ENCODE measurements at regions not wholly inside any gene's neighbourhood (a gene's known extent, or its start where the extent isn't known, plus 50 kb on each side); places are given as distances from the start of the nearest gene placed in this dataset.

- TF ChIP-seq MYNN (IDR thresholded peaks at IDR 0.05) (peak; percentile 59; the same call in 1 of the 2 replicates), MYNN (CRISPR knock-in tag; IDR thresholded peaks at IDR 0.05) (no peak), ZNF695 (CRISPR knock-in tag; IDR thresholded peaks at IDR 0.05) (no peak), SIRT6 (IDR thresholded peaks at IDR 0.05; ENCODE audit: low read depth, low read length) (no peak), E2F5 (CRISPR knock-in tag; IDR thresholded peaks at IDR 0.05) (no peak), ID3 (CRISPR knock-in tag; IDR thresholded peaks at IDR 0.05) (peak; percentile 76; the same call in 1 of the 2 replicates), ID3 (tag; IDR thresholded peaks at IDR 0.05) (peak; percentile 97), THAP12 (CRISPR knock-in tag; IDR thresholded peaks at IDR 0.05) (no peak), MYBL2 (IDR thresholded peaks at IDR 0.05; ENCODE audit: low read depth) (no peak), MYBL2 (CRISPR knock-in tag; IDR thresholded peaks at IDR 0.05; ENCODE audit: borderline replicate concordance) (no peak), NUFIP1 (IDR thresholded peaks at IDR 0.05; ENCODE audit: partially characterized antibody) (peak; percentile 23), ZC3H8 (IDR thresholded peaks at IDR 0.05) (no peak), SMARCA5 (IDR thresholded peaks at IDR 0.05) (no peak), PURB (CRISPR knock-in tag; IDR thresholded peaks at IDR 0.05; ENCODE audit: low read depth) (no peak), ZNF766 (CRISPR knock-in tag; conservative IDR thresholded peaks at IDR 0.05) (peak; percentile 97), HNRNPH1 (optimal IDR thresholded peaks at IDR 0.05; ENCODE audit: low read depth, low read length) (no peak), ILK (tag; IDR thresholded peaks at IDR 0.05; ENCODE audit: borderline replicate concordance, low read depth) (peak; percentile 81), ZNF184 (CRISPR knock-in tag; IDR thresholded peaks at IDR 0.05) (no peak), SMC3 (conservative IDR thresholded peaks at IDR 0.05; ENCODE audit: insufficient read depth, low read depth, low read length) (no peak), NCOA4 (IDR thresholded peaks at IDR 0.05; ENCODE audit: partially characterized antibody) (no peak), TSC22D4 (tag; IDR thresholded peaks at IDR 0.05) (no peak), GATA2 (CRISPR knock-in tag; IDR thresholded peaks at IDR 0.05) (peak; percentile 31; the same call in 1 of the 2 replicates), NELFE (IDR thresholded peaks at IDR 0.05; ENCODE audit: insufficient read depth, insufficient read length) (no peak), SIX5 (IDR thresholded peaks at IDR 0.05; ENCODE audit: borderline replicate concordance in 1 of 2, insufficient read depth in 1 of 2, low read depth in 1 of 2, low read length in 2 of 2) (no peak), THRAP3 (IDR thresholded peaks at IDR 0.05; ENCODE audit: borderline replicate concordance) (no peak), CHD4 (IDR thresholded peaks at IDR 0.05; ENCODE audit: insufficient read depth, insufficient replicate concordance, low read depth, low read length, poor library complexity, severe bottlenecking) (no peak)
Observed at GRCh38 chr17:17417718-17418181, 59.0 kb upstream of the MED9 start (continued).
